ENCODE measurements at regions not wholly inside any gene's neighbourhood (a gene's known extent, or its start where the extent isn't known, plus 50 kb on each side); places are given as distances from the start of the nearest gene placed in this dataset.
A peak's percentile ranks its signal among the peaks of the same experiment; 100 is the strongest.

DNA sequence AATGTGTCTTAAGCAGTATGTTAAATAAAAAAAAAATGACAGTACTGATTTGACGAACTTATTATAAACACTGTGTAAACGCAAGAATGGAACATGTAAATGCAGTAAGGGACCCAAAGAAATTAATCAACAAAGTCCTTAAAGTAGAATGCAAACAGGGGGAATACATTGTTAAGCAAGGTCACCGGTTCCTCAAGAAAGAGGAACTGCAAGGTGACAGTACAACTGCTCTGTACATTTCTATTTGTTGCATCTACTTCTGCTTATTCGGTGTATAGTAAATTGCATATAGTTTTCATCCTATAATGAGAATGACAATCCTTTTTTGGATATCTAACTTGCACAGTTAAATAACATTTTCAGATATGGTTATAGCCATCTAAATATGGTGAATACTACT lies 387.0 kb upstream of the SEMA3D start:
- no peak for DNase-seq

GRCh38 chr7:85573346-85573745 lies 386.5 kb upstream of the SEMA3D start:
- no peak for DNase-seq

GRCh38 chr7:85570898-85571297 lies 384.0 kb upstream of the SEMA3D start:
- DNase-seq = peak; percentile 43 to 56

DNA sequence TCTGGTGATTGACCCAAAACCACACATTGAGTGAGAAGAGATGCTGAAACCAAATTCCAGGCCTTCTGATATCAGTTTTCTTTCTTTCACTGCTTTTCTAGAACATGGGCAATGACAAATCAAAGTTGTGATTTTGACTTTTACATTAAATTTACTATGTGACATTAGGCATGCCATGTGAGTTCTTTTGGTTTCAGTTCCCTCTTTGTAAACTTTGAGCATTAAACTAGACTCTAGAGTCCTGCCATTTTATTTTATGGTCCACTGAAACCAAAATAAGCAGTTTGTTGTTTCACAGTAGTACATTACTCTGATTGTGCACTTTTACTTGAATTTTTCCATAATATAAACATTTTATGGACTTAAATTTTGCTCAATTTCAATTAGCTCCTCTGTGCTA lies 381.1 kb upstream of the SEMA3D start:
- no peak for DNase-seq

DNA sequence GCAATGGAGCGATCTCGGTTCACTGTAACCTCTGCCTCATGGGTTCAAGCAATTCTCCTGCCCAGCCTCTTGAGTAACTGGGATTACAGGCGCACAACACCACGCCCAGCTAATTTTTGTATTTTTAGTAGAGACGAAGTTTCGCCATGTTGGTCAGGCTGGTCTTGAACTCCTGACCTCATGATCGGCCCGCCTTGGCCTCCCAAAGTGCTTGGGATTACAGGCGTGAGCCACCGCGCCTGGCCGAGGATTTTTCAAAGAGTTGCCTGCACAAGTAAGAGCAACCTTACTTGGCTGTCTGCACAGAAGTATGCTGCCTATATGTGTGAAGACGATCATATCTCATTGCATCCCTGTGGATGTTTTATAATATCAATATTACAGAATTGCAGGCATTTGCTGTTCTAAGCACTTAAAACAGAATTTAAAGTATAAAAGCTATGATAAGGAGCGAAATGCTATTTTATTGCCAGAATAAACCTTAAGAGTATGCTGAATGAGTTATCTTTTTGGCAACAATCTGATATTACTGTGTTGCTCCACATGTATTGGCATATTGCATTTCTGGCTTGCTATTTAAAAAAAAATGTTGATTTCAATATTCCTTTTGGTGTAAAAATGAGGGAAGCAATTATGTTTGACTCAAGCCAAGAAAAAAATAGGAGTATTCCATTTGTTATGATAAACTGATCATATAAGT lies 379.4 kb upstream of the SEMA3D start:
- peak; percentile 58 to 64 for DNase-seq

GRCh38 chr7:85565276-85565675 lies 378.4 kb upstream of the SEMA3D start:
- no peak for DNase-seq

DNA sequence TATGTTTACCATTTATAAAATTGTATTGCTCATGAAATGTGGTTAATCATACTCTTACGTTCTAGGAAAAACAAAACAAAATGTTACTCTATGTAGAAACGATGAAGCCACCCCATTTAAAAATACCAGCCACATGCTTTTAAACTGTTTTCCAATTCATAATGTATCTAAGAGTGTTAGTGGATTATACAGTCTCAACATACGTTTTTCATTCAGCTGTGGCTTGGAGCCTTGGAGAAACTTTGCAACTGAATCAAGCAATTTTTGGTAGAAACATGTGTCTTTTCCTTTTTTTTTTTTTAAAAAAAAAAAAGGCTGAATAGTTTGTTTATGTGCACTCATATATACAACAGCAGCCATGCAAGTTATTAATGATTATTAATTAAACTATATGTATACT lies 378.0 kb upstream of the SEMA3D start:
- no peak for DNase-seq

- DNase-seq = no peak
Observed at GRCh38 chr7:85561706-85562105, 374.9 kb upstream of the SEMA3D start.

GRCh38 chr7:85554236-85555178 lies 367.7 kb upstream of the SEMA3D start:
- DNase-seq = peak; percentile 63 to 78

- DNase-seq = no peak
Observed at GRCh38 chr7:85535974-85536729, 349.3 kb upstream of the SEMA3D start.

GRCh38 chr7:85529831-85530230 lies 343.0 kb upstream of the SEMA3D start:
- no peak for DNase-seq

DNA sequence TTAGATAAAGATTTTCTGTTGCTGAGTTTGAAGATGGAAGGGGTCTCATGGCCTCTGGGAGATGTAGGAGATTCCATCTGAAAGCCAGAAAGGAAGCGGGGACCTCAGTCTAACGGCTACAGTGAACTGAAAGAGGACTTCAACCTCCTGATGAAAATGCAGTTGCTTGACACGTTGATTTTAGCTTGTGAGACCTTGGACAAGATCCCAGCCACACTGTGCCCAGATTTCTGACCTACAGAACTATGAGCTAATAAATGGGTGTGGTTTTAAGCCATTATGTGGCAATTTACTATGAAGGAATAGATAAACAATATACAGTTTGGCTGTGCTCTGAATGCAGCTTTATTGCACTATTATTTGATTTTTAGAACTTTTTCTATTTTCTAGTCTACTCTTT lies 342.3 kb upstream of the SEMA3D start:
- DNase-seq = peak in 1 of 2 donors; percentile 32

GRCh38 chr7:85528581-85528980 lies 341.7 kb upstream of the SEMA3D start:
- DNase-seq = no peak

GRCh38 chr7:85525676-85526075 lies 338.8 kb upstream of the SEMA3D start:
- DNase-seq = peak in 1 of 2 donors; percentile 10

GRCh38 chr7:85522070-85522469 lies 335.2 kb upstream of the SEMA3D start:
- DNase-seq = no peak

DNA sequence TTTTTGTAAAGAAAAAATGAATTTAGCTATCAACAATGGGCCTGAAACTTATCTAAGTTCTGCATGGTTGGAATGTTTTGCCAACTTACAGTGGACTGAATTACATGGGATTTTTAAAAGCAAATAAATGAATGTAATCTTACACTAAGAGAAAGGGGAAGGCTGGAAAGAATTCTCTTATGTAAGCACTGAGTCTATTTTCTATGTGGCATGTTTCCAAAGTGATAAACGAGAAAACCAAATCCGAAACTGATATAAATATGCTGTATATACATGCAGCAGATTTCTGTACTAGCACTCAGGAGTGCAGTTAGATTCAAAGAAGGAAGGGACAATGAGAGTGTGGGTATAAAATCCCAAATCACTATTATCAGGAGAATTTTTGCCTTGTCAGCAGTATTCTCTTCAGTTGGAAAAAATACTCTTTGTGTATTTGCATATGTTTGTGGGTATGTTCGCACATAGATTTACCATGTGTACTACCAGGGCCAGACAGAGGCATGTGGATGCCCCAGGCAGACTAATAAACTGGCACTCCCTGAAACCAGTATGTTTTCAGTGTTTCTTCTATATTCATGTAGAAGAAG lies 334.3 kb upstream of the SEMA3D start:
- DNase-seq = no peak

- DNase-seq = no peak
Observed at GRCh38 chr7:85520175-85520574, 333.3 kb upstream of the SEMA3D start.

- DNase-seq = no peak
Observed at GRCh38 chr7:85516675-85517074, 329.8 kb upstream of the SEMA3D start.

GRCh38 chr7:85512790-85513189 lies 325.9 kb upstream of the SEMA3D start:
- no peak for DNase-seq

- DNase-seq = no peak
Observed at GRCh38 chr7:85510287-85510686, 323.4 kb upstream of the SEMA3D start.

- no peak for DNase-seq
Observed at GRCh38 chr7:85509476-85509875, 322.6 kb upstream of the SEMA3D start.
